NCI-H128 (cell line): ENCODE measurements at regions not wholly inside any gene's neighbourhood (a gene's known extent, or its start where the extent isn't known, plus 50 kb on each side); places are given as distances from the start of the nearest gene placed in this dataset.

Experiments
- DNase-seq: peaks from one replicate; lab custom pipeline; 2025; ENCODE audit not compliant: unreplicated experiment; lab: John Stamatoyannopoulos, UW

GRCh38 chr7:95668504-95669018, 72.2 kb upstream of the PDK4 start:
- no peak for DNase-seq

DNA sequence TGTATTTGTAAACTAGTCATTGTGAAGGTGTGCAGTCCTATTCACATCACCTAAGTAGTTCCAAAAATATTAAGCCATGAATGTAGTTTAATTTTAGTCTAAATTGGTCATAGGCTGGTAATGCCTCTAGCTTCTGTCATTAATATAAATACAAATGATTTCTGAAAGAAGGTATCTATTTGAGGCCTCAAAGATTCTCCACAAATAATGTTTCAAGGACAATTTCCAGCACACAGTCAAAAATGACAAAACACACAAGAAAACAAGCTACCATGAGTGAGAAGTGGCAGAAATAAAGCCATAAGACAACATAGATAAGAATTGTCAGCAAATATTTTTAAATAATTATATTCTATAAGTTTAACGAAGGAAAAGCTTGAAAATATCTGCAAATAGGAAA, 66.7 kb upstream of the PDK4 start:
- DNase-seq = no peak

DNA sequence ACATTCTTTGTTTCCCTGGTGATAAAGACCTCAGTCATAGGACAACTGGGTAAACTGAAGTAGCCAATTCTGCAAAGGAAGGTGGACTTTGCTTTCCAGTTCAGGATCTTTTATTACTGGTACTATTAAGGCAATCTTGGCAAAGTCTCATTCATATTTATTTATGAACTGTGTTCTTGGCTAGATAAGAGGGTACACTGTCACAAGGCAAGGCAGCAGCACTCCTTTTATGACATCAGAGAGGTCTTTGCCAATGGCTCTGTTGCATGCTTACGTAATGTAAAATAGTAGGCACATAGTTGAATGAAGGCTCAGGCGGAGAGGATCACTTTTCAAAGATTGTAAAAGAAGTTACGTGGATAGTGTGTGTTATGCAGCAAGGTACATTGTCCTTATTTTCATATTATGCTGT, 63.7 kb upstream of the PDK4 start:
- DNase-seq = no peak

DNA sequence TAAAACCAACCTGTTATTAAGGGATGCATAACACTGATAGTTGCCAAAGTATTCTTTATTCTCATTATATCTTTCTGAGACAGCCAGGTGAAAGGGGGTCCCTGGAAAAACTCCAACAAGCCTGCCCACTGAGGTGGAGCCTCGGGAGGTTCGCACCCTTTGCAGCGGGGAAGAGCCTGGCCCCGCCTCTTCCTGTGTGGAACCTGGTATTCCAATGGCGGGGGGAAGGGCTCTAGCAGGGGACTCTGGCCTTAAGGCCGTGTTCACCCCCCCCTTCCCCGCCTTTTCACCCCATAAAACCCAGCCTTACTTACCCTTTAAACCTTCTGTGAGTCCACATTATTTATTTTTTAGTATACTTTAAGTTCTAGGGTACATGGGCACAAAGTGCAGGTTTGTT, 62.4 kb upstream of the PDK4 start:
- DNase-seq = no peak

DNA sequence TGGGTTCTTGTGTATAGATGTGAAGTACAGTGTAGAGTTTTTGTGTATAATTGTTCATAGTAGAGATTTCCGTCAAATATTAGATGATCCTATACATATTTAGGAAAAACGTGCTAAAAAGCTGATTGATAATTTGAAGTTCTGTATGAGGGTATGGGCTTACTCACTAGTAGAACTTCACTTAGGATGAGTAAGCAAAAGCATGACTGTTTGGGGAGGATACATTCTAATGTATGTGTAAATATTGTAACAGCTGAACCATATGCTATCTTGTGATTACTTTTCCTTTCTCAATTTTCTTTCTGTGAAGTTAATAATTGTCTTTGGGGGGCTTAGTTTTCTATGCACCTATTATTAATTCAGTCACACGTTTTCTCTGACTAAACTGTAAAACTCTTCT, 53.2 kb upstream of the PDK4 start:
- no peak for DNase-seq

- DNase-seq = no peak
Observed at GRCh38 chr7:95646350-95646749, 50.0 kb upstream of the PDK4 start.
